GM13977 (cell line): ENCODE measurements at regions not wholly inside any gene's neighbourhood (a gene's known extent, or its start where the extent isn't known, plus 50 kb on each side); places are given as distances from the start of the nearest gene placed in this dataset.

Experiments used
- DNase-seq: peaks from one replicate; pipeline ENCODE4 v3.0.0; 2012; ENCODE audit warnings: low spot score
- CTCF ChIP-seq: IDR thresholded peaks from 2 replicates; pipeline ENCODE4 v1.5.1; 2012; ENCODE audit warnings: mild to moderate bottlenecking, control low read depth; ENCODE audit not compliant: insufficient read depth; ENCODE audit errors: extremely low read depth, missing control alignments
- in situ Hi-C: fragments of 300-500 bp; cut with MboI; formaldehyde crosslinking; loops from one replicate; pipeline ENCODE4 v1.12.0; 2022; ENCODE audit warnings: low sequenced_read_pairs, low pct_unique_long_range_greater_than_20kb, mixed read lengths, inconsistent platforms; ENCODE audit not compliant: unreplicated experiment

DNA sequence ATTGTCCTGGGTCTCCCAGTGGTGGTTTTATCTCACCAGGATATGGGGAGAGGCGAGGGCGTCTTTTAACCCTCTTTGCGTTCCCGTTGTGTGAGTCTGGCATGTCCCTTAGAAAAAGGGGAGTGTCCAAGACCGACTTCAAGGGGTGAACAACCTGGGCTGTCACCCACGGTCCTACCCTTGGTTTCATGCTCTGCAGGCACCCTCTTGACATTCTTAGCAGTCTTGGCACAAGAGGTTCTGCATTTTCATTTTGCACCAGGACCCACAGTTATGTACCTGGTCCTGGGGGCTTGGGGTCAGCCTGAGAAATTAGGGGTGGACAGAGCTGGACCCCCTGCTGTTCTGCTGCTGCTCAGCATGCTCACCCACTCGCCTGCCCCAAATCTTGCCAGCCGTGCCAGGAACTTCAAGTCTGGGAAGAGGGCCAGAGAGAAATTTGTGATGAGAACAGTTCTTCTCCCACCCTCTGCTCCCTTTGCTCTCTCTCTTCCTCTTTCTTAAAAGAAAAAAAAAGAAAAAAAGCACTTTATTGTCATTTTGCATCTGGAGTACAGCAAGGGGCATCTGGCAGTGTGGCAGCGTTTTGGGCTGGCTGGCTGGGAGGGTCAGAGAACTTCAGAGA is 471.2 kb downstream of the MIAT start:
- DNase-seq = no peak
- in situ Hi-C loops = no loop called here
- TF ChIP-seq CTCF = no peak

GRCh38 chr22:27129266-27129665 is 471.9 kb downstream of the MIAT start:
- no peak for TF ChIP-seq CTCF
- DNase-seq = no peak
- in situ Hi-C loops = no loop called here

GRCh38 chr22:27130906-27131305 is 473.5 kb downstream of the MIAT start:
- TF ChIP-seq CTCF = no peak
- in situ Hi-C loops = no loop called here
- no peak for DNase-seq

GRCh38 chr22:27131346-27131745 is 474.0 kb downstream of the MIAT start:
- no peak for TF ChIP-seq CTCF
- in situ Hi-C loops = no loop called here
- DNase-seq = no peak

DNA sequence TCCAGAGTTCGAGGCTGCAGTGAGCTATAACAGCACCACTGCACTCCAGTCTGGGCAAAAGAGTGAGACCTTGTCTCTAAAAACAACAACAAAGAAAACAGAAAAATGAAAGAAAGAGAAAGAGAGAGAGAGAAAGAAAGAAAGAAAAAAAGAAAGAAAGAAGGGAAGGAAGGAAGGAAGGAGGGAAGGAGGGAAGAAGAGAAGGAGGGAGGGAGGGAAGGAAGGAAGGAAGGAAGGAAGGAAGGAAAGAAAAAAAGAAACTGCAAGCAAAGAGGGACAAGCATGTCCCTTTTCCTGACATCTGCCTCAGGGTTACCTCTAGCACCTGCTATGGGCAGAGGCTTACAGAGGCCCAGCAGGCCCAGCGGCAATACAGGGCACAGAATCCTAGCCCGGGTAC is 475.0 kb downstream of the MIAT start:
- no peak for DNase-seq
- in situ Hi-C loops = no loop called here
- TF ChIP-seq CTCF = no peak

GRCh38 chr22:27133019-27133431 is 475.6 kb downstream of the MIAT start:
- no peak for DNase-seq
- in situ Hi-C loops = no loop called here
- no peak for TF ChIP-seq CTCF
